ENCODE measurements at regions not wholly inside any gene's neighbourhood (a gene's known extent, or its start where the extent isn't known, plus 50 kb on each side); places are given as distances from the start of the nearest gene placed in this dataset.

- peak; percentile 50; the same call in 1 of the 2 replicates for TF ChIP-seq CREM (IDR thresholded peaks at IDR 0.05; ENCODE audit: low read depth)
- TF ChIP-seq ZNF668 (CRISPR knock-in tag; IDR thresholded peaks at IDR 0.05), result no peak
- no peak for TF ChIP-seq KLF13 (tag; IDR thresholded peaks at IDR 0.05; ENCODE audit: borderline replicate concordance, low read depth)
- no peak for TF ChIP-seq ZSCAN32 (CRISPR knock-in tag; IDR thresholded peaks at IDR 0.05)
- TF ChIP-seq SMARCB1 (IDR thresholded peaks at IDR 0.05; ENCODE audit: insufficient read length, low read depth), result no peak
- no peak for TF ChIP-seq SUPT5H (IDR thresholded peaks at IDR 0.05)
- peak; percentile 87 for TF ChIP-seq ZNF395 (CRISPR knock-in tag; IDR thresholded peaks at IDR 0.05)
- TF ChIP-seq NFE2 (IDR thresholded peaks at IDR 0.05; ENCODE audit: low read depth), result peak; percentile 28; the same call in 1 of the 2 replicates
- no peak for TF ChIP-seq ZNF431 (CRISPR knock-in tag; IDR thresholded peaks at IDR 0.05)
- TF ChIP-seq L3MBTL2 (IDR thresholded peaks at IDR 0.05), result no peak
- no peak for TF ChIP-seq YBX1 (IDR thresholded peaks at IDR 0.05)
- TF ChIP-seq KAT8 (IDR thresholded peaks at IDR 0.05; ENCODE audit: low read depth), result no peak
- no peak for TF ChIP-seq HIVEP1 (CRISPR knock-in tag; IDR thresholded peaks at IDR 0.05)
- TF ChIP-seq RREB1 (CRISPR knock-in tag; IDR thresholded peaks at IDR 0.05), result no peak
- TF ChIP-seq SETDB1 (IDR thresholded peaks at IDR 0.05; ENCODE audit: low read length), result no peak
- TF ChIP-seq ZNF695 (CRISPR knock-in tag; IDR thresholded peaks at IDR 0.05), result no peak
- TF ChIP-seq CREB3L1 (IDR thresholded peaks at IDR 0.05; ENCODE audit: borderline replicate concordance, low read depth), result no peak
- TF ChIP-seq ZFP1 (CRISPR knock-in tag; IDR thresholded peaks at IDR 0.05), result 0 out of 2 replicates have a peak, but pooled peaks have one; percentile 14
- TF ChIP-seq ZNF239 (CRISPR knock-in tag; IDR thresholded peaks at IDR 0.05), result no peak
- no peak for TF ChIP-seq MTF1 (CRISPR knock-in tag; IDR thresholded peaks at IDR 0.05; ENCODE audit: borderline replicate concordance)
- no peak for TF ChIP-seq SRSF7 (optimal IDR thresholded peaks at IDR 0.05; ENCODE audit: low read depth, low read length)
- TF ChIP-seq RBM22 (IDR thresholded peaks at IDR 0.05; ENCODE audit: low read depth, low read length, poor library complexity, severe bottlenecking), result no peak
- no peak for TF ChIP-seq ZNF511 (CRISPR knock-in tag; IDR thresholded peaks at IDR 0.05)
These were observed 125.9 kb downstream of the TRMT11 start (continued) for GRCh38 chr6:126112171-126112632.
